Heart left ventricle (tissue), 13 donors: ENCODE measurements at regions not wholly inside any gene's neighbourhood (a gene's known extent, or its start where the extent isn't known, plus 50 kb on each side); places are given as distances from the start of the nearest gene placed in this dataset.

Experiments used
- POLR2A ChIP-seq, 2 donors: fragments of 450-650 bp; IDR thresholded peaks; one replicate each; pipeline ENCODE4 v1.6.1; 2017; ENCODE audit warnings: antibody characterized with exemption in 2 of 2, mild to moderate bottlenecking in 2 of 2, moderate library complexity in 2 of 2
- TF ChIP-seq, protein P1 (sequence below), 12 donors: fragments of 200-600 bp; sonication (generic) in 4 of 12; IDR thresholded peaks; one replicate each; pipeline versions ENCODE4 v1.5.0 to v1.8.0; 2018 to 2022; ENCODE audit warnings: antibody characterized with exemption in 12 of 12, mild to moderate bottlenecking in 5 of 12
- donor health status: ischemic (EF 13 %, LVEDD 7.1; RV severe dilation, severe dysfunction).
- donor health status: DM: no; HTN: yes; CAD: no.
- donor health status: DM: no; HTN: no; CAD: no.
- donor health status: ischemic (EF 25% LVEDD 6.9; RV normal size, moderate dysfunction).
- donor health status: ischemic (EF 25% LVEDD 5.7; RV mildly dilated, moderate dysfunction).
- donor health status: ischemic (EF 35%, LVEDD 5.7; RV mildly dilated, moderate dysfunction).
- donor health status: nonischemic (EF 11% LVEDD 7.7; RV severe dilation, severe dysfunction).
- donor health status: DM: yes; HTN: yes; CAD: no.
- donor health status: PGD.
- donor health status: ischemic (EF 29% LVEDD 5.4; RV normal size, mild dysfunction).
- donor health status: nonischemic (EF 23%, LVEDD 6.1; RV moderate dilation, normal function).

DNA sequence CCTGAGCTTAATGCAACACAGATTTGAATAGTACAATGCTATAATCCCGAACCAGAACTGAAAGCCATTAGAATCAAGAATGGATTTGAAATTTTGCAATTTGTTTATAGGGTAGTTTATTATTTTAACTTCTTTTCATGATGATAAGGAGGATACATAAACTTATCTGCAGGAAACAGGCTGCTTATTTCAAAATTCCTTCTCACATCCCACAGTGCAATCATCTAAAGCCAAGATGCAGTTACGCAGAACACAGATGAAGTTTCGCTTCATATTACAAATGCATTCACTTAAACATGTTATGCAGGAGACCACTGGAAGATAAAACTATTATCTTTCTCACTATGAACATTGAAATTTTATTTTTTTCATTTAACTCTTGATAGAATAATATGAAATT is 1019.6 kb downstream of the PLA2G4A start:
- no peak for TF ChIP-seq POLR2A (IDR thresholded peaks at IDR 0.05)
- TF ChIP-seq, protein P1, sequence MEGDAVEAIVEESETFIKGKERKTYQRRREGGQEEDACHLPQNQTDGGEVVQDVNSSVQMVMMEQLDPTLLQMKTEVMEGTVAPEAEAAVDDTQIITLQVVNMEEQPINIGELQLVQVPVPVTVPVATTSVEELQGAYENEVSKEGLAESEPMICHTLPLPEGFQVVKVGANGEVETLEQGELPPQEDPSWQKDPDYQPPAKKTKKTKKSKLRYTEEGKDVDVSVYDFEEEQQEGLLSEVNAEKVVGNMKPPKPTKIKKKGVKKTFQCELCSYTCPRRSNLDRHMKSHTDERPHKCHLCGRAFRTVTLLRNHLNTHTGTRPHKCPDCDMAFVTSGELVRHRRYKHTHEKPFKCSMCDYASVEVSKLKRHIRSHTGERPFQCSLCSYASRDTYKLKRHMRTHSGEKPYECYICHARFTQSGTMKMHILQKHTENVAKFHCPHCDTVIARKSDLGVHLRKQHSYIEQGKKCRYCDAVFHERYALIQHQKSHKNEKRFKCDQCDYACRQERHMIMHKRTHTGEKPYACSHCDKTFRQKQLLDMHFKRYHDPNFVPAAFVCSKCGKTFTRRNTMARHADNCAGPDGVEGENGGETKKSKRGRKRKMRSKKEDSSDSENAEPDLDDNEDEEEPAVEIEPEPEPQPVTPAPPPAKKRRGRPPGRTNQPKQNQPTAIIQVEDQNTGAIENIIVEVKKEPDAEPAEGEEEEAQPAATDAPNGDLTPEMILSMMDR (IDR thresholded peaks at IDR 0.05) = no peak
